ENCODE measurements at regions not wholly inside any gene's neighbourhood (a gene's known extent, or its start where the extent isn't known, plus 50 kb on each side); places are given as distances from the start of the nearest gene placed in this dataset.

DNA sequence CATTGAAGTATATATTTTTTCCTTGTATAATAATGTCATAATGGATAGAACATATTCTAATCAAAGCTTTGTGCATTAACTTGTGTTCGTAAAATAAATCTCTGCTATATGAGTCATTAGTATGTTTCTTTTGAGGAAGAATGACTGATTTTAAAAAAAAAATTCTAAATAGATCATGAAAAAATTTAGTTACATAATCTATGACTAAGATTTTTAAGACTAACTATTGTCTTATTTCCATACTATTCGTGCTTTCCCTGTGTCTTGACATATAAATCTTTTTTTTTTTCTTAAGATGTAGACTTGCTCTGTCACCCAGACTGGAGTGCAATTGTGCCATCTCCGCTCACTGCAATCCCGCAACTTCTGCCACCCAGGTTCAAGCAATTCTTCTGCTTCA is 226.1 kb downstream of the DSEL start:
- DNase-seq (ENCODE audit: low read depth in 2 of 2): no peak

DNA sequence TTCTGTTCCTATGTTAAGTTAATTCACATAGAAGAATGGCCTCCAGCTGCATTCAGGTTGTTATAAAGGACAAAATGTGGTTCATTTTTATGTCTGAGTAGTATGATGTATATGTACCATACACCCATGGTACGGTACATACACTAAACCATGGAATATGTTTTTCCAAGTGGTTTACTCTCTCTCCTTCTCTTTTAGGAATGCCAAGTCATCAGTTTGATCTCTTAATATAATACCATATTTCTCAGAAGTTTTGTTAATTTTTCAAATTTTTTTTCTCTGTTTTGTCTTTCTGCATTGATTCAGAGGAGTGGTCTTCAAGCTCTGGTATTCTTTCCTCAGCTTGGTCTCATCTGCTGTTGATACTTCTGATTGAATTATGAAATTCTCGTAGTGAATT is 230.9 kb downstream of the DSEL start:
- DNase-seq (ENCODE audit: low read depth in 2 of 2): no peak

DNA sequence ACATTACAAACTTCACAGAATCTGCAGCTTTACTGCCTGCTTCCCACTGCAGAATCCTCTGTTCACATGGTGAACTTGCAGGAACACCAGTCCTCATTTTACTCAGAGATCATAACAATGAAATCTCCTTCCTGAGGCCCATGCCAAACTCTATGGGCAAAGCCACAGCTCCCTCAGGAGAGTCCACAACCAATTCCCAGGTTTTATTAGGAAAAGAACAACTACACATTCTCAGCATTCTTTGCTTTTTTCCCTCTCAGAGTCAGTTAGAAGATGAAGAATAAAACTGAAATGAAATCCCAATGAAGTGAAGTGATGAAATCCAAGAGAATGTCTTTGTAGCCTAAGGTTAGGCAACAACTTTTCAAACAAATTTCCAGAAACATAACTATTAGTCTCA is 233.7 kb downstream of the DSEL start:
- no peak for DNase-seq (ENCODE audit: low read depth in 2 of 2)

DNA sequence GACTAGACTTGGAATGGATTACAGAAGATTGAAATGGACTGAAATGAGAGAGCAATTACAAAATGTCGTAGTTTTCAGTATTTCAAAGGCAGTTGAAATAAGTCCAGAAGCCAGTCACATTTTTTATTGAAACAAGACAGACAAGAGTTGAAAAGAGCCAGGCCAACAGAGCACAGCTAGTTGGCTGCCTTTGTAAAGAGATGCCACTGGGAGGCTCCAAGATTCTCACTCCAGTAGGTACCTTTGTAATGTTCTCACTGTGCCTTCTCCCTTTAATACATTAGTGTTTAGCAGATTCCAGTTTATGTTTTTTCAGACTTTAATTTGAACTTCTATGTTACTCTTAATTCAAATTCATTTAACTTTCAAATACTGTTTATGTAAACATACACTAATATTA is 234.8 kb downstream of the DSEL start:
- DNase-seq (ENCODE audit: low read depth in 2 of 2): no peak

DNA sequence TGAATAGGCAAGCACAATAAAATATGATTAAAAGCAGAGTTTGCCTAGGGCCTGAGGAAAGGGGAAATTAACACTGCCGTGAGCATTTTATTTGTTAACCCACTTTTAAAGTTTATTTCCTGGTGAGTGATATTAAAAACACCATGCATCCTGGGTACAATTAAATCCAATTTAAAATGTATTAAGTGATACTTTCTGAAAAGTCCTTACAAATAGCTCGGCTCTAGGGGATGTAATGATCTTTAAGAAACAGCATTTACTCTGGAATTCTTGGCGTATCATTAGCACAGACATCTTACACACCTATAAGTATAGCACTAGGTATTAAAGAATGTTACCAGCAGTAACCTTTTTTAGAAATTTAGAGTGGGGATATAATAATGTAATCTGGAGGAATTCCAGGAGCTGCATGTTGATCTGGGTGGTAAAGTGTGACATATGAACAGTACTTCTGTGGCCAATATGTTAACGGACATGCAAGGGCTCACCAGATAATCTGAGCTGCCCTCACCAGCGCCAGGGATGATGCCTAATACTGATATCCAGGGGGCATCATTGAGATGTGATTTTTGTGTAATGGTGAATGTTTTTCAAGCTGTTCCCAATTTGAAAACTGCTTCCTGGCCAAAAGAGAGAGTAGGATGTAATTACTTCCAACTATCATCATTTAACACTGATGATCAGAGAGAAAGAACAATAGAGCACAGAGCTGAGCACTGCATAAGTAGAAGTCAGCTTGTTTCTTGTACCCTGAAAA is 235.9 kb downstream of the DSEL start:
- no peak for DNase-seq (ENCODE audit: low read depth in 2 of 2)

DNA sequence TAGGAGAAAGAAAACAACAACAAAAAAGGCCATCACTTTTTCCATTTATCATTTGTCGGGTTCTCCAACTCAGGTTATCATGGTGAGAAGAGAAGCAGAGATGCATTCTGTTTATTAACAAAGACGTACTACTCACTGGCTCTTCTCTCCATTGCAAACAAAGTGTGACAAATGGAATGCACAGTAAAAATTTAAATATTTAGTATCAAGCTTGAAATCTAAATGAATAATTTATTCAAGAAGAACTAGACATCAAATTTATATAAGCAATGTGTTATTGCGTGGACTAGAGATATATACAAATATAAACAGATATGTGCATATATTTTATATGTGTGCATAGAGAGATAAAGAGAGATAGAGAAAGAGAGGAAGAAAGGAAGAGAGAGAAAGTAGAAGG is 236.5 kb downstream of the DSEL start:
- no peak for DNase-seq (ENCODE audit: low read depth in 2 of 2)

DNA sequence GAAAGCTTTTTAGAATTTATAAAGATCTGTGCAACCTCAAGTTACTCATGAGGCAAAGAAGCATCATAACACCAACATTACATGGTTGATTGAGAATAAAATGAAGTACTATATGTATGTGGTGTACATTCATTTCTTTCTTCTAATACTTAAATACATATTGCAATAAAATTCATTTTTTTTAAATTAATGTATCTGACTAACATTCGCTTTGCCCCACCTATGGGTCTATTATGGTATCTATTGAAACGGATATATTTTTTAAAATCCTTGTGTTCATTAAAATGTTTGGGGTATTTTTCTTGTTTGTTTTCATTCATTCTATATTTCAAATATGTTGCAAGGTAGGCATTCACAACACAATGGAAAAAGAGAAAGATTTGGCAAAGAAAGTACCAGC is 237.5 kb downstream of the DSEL start:
- DNase-seq (ENCODE audit: low read depth in 2 of 2): no peak

DNA sequence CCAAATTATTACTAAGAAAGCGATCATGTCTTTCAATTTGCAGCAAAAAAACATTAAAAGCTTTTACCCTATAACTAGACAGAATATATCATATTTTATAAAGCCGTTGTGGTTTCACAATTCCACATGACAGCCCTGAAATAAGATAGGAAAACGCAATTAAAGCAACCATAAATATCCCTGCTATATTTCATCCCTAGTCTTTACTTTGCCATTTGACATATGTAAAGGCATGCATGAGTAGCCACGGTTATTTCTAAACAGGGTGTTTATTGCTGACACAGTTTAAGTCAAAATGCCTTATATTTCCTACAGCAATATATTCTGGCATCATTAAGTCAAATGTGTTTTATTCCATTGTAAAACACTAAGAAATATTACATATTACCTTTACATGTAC is 239.9 kb downstream of the DSEL start:
- DNase-seq (ENCODE audit: low read depth in 2 of 2): no peak

DNA sequence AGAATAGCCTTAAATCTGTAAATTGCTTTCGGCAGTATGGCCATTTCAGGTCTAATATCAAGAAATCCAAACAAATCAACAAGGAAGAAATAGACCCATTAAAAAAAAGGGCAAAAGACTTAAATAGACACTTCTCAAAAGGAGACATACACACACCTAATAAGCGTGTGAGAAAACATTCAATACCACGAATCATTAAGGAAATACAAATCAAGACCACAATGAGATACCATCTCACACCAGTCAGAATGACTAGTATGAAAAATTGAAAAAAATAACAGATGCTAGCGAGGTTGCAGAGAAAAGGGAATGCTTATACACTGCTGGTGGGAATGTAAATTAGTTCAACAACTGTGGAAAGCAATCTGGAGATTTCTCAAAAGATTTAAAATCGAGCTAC is 243.2 kb downstream of the DSEL start:
- no peak for DNase-seq (ENCODE audit: low read depth in 2 of 2)

DNA sequence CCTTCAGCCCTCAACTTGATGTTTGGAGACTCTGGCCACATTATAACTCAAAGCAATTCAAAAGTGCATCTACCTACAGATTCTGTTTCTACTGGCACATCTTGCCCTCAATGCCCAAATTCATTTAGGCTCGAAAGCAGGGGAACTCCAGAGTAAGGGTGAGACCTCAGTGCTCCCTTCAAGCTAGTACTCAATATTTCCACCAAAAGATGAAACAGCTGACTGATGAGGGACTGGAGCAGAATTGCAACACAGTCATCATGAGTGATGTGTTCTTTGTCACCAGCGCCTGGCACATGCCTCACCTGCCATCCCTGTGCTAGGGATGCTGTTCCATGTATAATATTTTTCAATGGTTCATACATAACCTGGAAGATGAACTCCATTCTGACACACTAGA is 247.3 kb downstream of the DSEL start:
- DNase-seq (ENCODE audit: low read depth in 2 of 2): no peak

DNA sequence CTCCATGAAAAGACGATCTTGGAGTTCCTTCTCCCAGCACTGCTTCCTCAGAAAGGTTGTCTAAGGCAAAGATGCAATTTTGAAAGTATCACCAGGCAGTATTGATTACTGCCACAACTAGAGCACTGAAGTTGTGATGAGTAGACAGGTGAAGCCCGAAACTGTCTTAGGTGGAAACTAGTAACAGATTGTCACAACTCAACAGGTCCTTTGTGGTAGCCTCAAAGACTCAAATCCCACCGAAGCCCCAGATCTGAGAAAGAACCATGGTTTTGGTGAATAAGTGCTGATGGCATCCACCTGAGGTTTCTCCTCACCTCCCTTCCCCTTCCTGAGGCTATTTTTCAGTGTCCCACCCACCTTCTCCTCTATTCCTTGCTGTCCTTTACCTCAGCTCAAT is 248.0 kb downstream of the DSEL start:
- no peak for DNase-seq (ENCODE audit: low read depth in 2 of 2)

DNA sequence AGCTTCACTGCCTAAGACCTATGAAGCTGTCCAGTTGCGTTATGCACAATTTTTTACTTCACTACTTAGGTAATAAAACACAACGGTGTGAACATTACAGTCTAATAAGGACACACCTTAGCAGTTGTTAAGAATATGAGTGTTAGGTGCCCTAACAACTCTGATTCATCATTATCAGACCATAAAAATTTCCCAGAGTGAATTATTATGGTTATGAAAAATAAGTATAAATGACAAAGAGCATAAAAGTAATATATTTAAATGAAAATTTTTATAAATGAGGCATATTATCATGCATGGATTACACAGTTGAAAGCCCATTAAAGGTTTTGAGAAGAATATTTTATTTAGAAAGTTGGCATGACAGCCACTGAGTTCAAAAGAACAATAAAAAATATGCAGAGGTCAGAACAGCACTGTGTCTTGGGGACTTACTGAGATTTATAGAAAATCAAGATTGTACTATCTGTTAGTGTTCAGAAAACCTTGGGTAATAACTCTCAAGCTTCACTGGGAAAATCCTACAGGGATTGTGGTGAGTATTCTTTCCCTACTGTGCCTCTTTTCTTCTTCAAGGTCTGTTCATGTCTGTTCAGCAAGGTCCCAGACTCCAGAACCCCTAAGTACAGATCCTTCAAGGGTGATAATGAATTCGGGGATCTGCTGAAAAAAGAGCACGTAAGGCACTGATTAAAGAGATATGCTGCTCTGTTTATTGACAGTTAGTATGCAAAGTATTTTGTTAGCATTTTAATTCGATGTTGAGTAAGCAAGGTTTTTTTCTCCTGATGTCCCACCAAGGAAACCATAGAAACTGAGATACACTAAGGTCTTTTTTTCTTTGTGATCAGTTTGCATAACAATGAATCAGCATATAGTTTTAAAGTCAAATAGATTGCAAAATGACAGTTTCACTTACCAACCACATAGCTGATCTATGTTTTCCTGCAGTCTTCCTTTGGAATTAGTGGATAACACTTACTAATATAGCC is 250.0 kb downstream of the DSEL start:
- no peak for DNase-seq (ENCODE audit: low read depth in 2 of 2)

DNA sequence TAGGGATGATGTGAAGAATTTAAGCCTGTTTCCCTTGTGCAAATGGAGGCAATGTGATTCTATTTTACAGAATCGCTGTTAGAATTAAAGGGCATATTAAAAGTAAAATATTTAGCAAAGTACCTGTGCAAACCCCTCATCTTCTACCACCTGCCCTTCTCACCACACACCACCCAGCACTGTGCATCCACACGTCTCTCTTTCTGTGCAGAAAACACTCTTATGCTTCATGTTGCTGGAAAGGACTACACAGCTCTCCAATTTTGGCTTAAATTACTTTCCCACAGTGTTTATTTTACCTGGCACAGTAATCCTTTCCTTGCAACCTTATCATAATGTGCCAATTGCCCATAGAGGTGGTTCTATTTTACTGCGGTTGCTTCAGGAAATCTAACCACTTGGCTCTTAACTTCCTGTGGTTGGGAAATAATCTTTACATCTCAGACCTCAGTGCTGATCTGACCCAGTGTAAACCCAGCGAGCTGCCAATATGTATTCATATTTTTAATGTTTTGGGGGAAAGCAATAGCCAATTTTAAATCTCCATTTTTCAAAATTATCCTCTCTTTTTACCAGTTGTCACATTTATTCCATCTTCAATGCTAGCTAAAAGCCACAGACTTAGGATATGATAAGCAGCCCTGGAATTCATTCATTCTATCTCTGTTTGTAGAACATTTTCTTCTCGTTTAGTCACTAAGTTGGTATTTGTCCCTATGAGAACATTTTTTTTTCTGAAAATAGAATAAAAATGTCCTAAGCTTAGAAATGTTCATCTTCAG is 250.9 kb downstream of the DSEL start:
- no peak for DNase-seq (ENCODE audit: low read depth in 2 of 2)

DNA sequence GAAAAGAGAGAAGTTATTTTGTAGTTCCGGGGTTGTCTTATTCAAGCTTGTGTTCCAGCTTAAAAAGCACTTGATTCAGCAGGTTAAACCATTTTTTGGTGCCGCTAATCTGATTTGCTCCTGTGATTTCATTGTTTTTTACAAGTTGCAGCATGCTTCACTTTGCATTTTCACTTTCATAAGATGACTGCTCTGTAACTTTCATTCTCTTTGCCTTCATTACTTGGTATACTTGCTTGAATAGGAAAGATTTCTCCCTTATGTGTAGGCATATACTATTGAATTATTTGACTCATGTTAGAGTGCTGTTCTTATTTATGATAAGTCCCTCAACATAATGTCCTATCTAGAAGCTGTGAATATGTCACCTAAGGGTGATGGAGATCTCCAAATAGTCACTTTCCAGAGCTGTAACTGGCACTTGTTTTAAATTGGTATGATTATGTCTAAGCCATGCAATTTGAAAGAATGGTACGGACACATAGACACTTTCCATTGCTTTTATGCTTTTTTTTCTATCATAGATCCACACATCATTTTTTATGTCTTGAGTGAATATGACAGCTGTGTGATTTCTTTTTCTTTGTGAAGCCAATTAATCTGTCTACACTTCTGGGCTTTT is 254.5 kb downstream of the DSEL start:
- DNase-seq (ENCODE audit: low read depth in 2 of 2): no peak

DNA sequence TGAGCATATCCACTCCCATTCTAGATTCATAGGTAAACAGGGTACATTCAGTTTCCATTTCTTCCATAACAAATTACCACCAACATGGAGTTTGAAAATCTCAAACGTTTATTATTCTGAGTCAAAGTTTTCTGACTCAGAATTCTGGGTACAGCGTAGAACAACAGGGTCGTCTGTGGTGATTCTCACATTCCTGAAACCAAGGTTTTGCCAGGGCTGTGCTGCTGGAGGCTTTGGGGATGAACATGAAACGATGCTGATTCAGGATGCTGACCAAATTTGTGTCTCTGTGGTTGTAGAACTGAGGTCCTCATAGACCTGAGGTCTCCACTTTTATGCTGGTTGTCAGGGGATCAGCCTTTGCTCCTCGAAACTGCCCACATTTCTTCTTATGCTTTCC is 255.7 kb downstream of the DSEL start:
- DNase-seq (ENCODE audit: low read depth in 2 of 2): no peak

DNA sequence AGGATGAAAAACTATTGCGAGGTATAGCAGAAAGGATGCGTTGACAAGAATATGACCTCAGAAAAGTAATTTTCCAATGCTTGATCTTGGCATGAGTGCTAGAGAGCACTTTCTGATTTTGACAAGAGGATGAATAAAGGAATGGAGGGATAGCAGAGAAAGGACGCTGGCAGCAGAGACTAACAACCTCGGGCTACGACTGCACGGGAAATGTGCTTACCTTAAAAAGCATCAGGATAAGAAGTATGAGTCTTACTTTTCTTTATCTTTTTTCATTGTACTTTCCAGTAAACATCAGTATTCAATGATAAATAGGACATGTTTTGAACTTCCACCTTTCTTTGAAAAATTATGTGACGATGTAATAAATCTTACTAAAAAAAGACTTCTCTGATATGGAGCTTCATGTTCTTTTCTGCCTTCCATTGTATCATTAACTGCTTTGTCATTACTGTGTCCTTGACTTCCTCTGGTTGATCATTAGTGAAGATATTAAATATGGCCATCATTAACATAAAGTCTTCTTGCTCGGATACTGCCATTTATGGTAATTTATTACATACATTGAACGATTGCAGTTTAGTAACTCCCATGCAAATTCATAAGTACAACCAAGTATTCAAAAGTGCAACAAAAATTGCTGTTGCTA is 265.6 kb downstream of the DSEL start:
- no peak for DNase-seq (ENCODE audit: low read depth in 2 of 2)

DNA sequence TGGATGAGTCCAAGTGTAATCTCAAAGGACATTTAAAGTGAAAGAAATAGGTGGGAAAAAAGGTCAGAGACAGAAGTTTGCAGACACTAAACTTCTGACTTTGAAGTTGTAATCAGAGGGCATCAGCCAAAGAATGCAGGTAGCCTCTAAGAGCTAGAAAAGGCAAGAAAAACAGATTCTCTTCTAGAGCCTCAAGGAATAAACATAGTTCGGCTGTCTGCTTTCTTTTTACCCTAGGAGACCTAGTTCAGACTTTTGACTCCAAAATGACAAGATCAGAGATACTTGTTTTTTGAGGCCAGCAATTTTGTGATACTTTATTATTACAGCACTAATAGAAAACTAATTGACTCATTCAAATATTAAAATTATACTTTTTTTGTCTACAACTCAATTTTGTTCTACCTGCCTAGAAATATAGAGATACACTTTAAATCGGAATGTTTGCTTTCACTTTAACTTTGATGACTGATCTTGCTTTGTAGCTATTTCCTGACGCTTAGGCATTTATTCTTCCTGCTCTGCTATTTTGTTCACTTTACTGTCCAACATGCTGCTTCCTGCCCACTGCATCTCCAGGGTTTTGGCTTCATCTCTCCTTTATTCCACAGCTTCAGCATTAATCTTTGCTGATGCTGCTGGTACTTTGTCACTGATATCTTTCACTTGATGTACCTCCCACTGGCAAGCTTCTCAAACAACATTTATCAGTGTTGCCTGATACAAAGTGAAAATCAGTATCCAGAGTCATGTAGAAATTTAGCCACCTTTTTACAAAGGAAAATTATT is 272.5 kb downstream of the DSEL start:
- no peak for DNase-seq (ENCODE audit: low read depth in 2 of 2)

DNA sequence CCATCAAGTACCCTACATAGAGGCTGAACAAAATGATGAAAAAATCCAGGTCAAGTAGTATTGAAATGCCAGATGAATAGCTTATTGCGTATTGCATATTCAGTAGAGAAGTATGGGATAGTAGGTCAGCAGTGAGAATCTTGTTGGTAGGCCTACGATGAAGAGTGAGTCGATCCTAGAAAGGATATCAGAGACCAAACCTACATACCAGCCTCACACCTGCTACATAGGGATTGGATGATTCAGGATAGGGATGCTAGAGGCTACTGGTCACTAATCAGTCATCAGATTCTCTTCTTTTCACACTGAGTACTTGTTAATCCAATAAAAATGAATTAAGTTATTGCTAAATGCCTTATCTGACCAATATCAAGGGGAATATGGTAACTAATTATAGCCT is 274.5 kb downstream of the DSEL start:
- DNase-seq (ENCODE audit: low read depth in 2 of 2): no peak

DNA sequence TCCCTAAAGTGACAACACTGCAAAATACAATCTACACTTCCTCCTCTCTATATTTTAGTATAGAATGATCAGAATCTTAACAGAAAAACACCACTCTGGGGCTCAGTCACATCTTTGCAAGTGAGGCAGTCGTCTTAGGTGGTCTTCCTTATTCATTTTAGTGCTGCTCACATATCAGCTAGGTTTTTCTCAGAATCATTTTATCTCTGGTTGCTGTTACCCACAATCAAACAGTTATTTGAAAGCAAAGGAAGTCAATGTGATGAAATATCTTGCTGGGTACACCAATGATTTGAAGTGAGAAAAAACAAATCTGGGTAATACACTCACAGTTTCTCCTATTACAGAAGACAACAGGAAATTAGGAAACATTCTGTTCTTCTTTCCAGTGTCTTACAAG is 275.2 kb downstream of the DSEL start:
- DNase-seq (ENCODE audit: low read depth in 2 of 2): no peak

DNA sequence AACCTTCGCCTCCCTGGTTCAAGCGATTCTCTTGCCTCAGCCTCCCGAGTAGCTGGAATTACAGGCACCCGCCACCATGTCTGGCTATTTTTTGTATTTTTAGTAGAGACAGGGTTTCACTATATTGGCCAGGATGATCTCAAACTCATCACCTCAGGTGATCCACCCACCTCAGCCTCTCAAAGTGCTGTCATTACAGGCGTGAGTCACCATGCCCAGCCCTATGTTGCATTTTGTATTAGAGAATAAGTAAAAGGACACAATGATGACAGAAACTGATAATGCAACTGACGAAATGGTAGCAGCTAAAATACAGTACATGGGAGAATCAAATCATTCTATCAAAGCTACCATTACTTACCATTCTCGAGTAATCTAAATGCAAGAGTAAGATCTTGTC is 276.7 kb downstream of the DSEL start:
- no peak for DNase-seq (ENCODE audit: low read depth in 2 of 2)

DNA sequence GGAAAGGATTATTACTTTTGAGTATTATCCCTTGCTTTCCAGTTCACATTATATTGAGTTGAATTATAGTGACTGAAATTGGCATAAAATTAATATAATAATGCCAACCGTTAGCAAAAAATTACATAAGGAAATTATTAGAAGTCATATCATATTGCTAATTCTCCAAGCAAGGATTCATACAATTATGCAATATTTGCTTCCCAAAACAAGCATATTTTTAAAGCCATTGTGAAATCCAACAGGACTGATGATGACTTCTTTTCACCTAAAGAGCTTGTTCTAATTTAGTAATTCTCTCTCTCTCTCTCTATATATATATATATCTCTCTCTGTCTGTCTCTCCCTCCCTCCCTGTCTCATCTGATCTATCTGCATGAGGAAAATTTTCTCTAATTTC is 283.5 kb downstream of the DSEL start:
- DNase-seq (ENCODE audit: low read depth in 2 of 2): no peak

All from stimulated activated CD4-positive, alpha-beta T cell treated with anti-CD3 and anti-CD28 coated beads, Interleukin-4, amount 100 ng/mL, for 48 hours (primary cell).